NCI-H748 (cell line): ENCODE measurements at regions not wholly inside any gene's neighbourhood (a gene's known extent, or its start where the extent isn't known, plus 50 kb on each side); places are given as distances from the start of the nearest gene placed in this dataset.
A peak's percentile ranks its signal among the peaks of the same experiment; 100 is the strongest.
"Not testable (repeated sequence)": the region's sequence is repeated elsewhere in the genome, so short reads cannot be mapped to it uniquely, and the experiment has no call there.

Source experiments
- DNase-seq: peaks from one replicate; lab custom pipeline; 2025; ENCODE audit not compliant: unreplicated experiment; lab: John Stamatoyannopoulos, UW

DNA sequence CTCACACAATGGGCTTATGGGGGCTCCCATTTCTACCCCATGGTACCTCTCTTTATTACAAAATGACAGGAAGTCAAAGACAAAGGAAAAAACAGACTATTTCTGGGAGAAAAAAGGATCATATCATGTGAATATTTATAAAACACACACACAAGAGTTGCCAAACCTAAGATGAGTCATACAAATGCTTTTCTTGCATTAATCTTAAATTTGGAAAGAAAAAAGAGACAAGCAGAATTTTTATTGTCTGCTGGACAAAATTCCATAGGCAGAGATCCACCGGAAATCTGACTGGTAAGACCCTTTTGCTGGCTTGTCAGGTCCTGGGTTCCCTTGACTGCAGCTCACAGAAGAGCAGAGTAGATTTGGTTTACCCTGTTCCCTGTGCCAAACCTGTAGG lies 1732.3 kb upstream of the PIK3C3 start:
- DNase-seq: no peak

DNA sequence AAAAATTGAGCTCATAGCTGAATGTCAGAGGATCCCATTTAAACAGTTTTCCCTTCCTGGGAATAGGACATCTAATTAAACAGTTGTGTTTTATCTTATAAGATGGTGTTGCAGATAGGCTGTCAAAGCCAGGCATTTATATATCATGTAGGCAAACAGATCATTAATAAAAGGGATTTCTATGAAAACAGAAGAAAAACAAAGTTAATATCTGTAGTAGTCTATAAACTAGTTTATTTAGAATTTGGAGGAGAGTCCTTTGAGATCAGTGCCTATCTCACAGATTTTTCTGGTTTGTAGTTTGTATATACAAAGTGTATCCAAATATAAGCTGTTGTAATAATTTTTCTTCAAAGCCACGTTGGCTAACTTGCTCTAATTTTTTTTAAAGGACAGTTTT lies 1738.2 kb upstream of the PIK3C3 start:
- DNase-seq: no peak

DNA sequence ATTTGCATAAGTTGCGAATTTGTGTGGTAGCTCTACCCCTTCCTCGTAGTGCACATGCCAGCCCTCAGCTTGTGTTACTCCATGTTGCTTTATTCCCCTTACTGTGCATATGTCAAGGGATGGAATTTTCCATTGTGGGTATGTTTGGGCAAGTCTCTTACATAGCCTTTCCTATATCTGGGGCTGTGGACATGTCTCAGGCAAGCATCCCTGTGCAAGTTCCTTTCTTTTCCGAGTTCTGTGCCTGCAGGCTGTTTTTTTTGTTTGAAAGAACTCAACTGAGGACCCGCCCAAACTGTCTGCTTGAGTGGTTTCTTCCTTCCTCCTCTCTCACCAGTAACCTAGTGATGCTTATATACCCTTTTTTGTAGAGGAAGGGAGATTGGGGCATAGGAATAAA lies 1739.1 kb upstream of the PIK3C3 start:
- peak; percentile 37 for DNase-seq

DNA sequence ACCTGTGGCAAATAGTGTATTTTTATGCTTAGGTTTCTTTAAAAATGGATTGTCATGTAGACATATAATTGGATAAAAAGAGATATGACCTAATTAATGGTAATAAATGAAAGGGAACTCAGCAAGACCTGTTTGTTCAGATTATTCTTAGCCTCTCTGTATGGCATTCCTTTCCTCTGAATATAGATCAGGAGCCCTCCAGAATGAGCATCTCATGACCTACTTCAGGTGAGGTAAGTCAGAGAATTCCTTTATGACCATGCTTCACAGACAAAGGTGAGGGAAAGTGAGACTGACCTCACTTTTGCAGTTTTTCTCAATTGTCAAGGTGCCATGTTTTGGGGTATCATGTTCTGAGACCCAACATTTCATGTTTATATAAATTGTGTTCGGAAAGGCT lies 1744.3 kb upstream of the PIK3C3 start:
- DNase-seq: no peak

DNA sequence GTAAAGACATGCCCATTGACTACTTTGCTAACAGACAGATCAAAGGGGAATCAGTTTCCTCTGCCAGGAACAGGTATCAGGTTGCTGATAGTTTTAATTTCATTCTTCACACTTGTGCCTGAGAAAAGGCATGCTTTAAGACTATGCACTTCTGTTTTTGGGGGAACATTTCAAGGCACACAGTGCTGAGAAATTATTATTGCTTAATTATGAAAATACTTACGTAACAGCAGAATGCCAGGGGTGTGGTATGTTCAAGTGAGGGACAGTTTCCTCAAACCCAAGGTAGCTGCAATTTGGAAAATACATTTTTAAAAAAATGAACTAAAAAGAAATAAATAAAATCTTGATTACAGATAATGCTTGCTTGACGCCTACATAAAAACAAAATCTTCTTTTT lies 1746.1 kb upstream of the PIK3C3 start:
- no peak for DNase-seq

DNA sequence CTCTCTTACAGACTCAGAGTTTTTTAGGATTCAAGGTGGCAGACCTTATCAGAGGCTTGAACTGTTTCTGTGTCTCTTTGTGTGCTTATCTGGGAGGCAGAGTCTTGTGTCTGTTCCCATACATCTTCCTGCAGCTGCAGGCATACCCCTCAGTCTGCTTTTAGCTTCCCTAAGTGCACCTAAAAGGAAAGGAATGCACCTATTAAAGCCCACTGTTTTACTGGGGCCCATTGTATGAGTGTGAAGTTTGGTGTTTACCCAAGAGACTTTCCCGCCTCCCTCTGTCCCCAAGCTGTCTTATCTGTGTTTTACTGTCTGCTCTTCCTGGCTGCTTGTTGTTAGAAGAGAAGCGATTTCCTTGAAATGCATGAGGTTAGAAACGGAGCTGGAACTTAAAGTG lies 1757.3 kb upstream of the PIK3C3 start:
- no peak for DNase-seq

DNA sequence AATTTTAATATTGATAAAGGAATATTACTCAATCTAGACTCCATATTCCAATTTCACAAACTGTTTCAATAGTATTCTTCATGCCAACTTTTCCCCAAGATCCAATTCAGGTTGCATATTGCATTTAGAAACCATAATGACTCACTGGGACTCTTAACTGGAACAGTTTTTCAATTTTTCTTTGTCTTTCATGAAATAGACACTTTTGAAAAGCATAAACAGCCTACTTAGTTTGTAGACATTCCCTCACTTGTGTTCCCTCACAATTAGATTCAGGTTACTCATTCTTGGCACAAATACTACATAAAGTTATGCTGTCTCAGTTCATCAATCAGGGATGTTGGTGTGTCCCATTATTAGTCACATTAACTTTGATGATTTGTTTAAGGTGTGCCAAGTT lies 1768.4 kb upstream of the PIK3C3 start:
- no peak for DNase-seq

DNA sequence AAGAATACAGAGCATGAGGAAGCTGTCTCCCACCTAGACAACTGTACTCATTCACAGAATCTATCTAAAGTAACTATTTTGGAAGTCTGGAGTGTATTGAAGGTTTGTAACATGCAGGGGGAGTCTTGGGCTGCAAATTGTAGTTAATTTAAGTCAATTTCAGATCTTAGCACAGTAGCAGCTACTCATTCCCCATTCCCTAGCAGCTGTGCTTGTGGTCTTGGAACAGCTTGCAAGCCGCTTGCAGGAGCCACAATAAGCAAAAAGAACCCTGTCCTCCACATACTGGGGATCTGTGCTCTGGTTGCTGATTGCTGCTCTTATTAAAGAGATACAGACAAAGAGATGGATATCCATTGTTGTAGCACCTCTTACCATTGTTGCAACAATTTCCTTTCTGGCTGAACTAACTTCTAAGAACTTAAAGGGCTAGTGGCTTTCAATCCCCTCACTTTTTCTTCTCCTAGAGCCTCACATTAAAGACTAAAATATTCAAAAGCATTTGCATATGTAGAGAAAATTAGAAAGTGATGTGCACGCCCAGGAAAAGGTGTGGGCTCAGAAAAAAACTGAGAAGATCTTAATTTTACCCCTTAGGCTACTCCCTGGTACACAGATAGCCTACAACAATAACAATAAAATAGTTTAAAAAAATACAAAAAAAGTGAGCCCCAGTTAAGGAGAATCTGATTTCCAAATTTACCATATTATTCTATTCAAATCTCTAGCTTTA lies 1775.1 kb upstream of the PIK3C3 start:
- DNase-seq: peak; percentile 39

DNA sequence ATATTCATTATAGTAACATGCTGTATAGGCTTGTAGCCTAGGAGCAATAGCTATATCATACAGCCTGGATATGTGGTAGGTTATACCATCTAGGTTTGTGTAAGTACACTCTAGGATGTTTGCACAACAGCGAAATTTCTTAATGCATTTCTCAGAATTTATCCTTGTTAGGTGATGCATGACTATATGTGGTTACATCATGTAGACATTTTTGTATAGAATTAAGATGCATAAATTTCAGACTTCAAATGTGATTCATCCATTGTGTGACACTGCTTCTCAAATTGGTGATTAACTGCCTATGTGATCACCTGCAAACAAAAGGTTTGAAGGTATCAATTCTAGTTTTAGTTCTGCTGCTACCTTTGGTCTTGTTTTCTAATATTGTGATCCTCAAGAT lies 1787.0 kb upstream of the PIK3C3 start:
- DNase-seq: no peak

DNA sequence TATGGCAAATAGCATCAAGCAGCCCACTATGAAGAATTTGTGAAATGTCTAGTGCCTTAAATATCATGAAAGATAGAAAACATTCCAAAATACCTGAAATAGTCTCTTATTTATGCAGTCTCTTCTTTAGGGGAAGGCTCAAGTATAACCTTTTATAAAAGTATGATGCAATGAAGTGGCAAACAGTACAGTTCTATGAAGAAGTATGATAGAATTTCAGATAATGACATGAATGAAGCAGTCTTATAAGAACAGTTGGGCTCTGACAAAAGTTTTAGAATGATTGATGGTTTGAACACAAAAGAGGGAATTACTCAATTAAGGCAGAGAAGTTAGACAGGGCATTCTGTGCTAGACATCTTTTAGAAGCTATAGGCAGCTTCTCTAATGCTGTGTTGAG lies 1791.8 kb upstream of the PIK3C3 start:
- no peak for DNase-seq

DNA sequence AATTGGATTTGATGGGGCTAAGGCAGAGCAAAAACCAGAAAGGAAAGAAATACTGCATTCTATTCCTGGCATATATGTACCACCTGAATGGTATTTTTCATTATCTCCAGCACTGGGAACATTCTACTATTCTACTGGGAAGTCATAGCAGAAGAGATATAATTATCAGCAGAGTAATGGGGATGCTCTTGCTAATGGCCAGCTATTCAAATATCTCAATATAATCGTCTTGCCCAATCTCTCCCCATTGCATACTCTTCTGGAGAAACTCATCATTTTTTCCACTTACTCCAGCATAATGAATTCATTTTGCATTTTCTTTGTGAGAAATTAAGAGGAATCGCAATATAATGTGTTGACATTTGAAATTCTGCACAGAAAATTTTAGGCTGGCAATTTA lies 1794.7 kb upstream of the PIK3C3 start:
- peak; percentile 31 for DNase-seq

DNA sequence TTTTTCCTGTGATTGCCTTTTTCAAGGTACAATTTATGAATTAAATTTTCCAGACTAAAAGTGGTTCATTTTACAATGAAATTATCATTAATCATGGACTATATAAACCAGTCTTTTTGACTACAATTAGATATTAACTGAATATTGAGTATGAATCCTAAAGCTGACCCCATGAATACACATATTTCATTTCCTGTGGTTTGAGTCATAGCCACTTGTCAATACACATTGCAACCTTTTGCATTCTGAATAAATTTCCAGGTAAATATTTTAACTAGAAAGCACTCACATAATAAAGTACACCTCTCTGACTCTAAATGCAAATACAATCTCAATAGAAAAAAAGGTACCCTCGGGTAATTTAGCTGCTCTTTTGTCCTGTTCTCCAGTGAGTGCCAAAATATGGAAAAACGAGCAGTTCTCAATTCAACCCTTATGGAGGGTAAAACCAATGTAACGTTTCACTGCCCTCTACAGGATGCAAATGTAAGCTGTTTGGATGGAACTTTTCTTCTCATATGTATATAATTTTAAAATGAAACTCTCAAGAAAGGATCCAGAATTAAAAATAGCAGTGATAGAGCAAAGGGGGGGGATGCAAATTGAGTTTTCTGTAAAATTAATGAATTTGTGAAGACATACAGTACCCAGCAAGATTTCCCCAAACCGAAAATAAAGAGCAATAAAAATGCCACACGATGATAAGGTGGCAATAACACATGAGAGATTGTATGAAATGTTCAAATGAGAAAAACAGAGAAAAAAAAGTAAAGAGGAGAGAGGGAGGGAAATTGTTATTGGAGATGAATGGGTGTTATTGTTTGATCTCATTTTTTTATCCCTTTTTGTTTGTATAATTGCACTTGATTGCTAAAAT lies 1795.7 kb upstream of the PIK3C3 start:
- DNase-seq: peak; percentile 95

DNA sequence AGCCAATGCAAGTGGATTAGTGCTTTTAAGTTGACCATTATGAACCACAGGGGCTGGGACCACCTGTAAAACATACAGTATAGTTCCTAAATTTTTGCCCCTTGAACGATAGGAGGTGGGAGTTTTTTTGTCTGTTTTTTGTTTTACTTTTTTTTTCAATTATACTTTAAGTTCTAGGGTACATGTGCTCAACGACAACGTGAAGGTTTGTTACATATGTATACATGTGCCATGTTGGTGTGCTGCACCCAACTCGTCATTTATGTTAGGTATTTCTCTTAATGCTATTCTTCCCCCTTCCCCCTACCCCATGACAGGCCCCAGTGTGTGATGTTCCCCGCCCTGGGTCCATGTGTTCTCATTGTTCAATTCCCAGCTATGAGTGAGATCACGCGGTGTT lies 1797.9 kb upstream of the PIK3C3 start:
- no peak for DNase-seq

DNA sequence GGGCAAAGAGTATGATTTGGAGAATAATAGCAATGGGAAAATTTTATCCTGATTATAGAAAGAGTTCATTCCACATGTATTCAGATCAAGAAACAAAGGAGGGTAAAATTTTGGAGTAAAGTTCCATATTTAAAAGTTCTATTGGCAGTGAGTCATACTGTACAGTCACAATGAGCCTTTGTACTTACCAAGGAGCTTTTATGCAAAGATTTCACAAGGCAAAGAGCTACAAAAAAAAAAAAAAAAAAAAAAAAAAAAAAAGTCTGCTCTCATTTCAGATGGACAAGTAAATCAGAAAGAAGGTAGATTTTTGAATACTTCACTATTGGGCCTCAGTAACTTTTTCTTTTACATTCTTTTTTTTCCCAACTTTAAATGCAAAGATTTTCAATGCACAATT lies 1802.2 kb upstream of the PIK3C3 start:
- DNase-seq: no peak

DNA sequence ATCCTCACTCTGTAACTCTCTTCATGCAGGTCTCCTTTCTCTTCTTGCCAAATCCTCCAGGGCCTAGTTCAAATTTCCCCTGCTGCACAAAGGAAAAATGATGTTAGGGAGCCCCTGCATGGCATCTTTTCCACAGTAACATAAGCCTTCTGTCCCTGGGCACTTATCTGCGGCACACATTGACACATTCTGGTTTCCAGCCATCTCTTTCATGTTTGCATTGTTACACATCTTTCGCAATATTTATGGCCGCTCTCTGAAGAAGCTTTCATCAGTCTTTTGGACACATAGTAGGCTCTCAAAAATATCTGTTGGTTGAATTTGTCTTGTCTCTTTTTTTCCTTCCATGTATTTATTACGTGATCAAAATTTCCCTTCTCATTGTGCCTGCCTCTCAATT lies 1806.1 kb upstream of the PIK3C3 start:
- DNase-seq: peak; percentile 29

DNA sequence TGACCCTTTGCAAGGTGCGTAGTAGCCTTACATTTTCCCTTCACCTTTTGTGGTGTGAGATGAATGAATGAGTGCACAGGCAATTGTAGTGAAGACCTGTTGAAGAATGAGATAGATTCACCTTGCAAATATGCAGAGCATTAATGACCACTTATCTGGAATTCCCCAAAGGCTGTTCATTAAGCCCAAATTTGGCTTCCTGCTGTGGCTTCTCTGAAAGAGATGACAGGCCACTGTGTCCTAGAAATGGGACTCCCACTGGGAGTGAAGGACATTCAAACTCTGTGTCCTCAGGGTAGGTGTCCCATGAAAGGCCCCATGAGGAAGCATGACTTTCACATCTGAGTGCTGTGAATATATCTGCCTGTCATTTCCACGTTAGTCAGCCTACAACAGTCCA lies 1821.8 kb upstream of the PIK3C3 start:
- no peak for DNase-seq

DNA sequence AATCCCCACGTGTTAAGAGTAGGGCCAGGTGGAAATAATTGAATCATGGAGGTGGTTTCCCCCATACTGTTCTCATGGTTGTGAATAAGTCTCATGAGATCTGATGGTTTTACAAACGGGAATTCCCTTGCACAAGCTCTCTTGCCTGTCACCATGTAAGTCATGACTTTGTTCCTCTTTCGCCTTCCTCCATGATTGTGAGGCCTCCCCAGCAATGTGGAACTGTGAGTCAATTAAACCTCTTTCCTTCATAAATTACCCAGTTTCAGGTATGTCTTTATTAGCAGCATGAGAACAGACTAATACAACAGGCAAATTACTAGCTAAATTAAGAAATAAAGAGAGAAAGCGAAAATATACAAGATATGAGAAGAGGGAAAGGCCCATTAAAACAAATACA lies 1822.6 kb upstream of the PIK3C3 start:
- DNase-seq: not testable (repeated sequence)

DNA sequence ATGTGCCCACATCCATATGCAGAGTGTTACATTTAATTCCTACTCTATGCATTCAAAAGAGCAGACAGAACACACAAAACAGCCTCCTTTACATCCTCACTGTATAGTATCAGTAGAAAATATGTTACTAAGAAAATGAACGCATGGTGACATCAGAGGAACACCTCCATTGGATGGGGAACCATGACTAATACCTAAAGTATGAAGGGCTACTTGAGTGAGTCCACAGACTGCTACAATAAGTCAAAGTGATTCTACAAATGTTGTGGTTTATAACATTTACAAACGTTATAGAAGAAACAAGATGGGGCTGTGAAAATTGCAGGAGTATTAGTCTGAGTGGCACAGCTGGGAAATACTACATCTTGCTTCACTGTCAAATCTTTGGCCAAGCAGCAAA lies 1830.9 kb upstream of the PIK3C3 start:
- DNase-seq: no peak

DNA sequence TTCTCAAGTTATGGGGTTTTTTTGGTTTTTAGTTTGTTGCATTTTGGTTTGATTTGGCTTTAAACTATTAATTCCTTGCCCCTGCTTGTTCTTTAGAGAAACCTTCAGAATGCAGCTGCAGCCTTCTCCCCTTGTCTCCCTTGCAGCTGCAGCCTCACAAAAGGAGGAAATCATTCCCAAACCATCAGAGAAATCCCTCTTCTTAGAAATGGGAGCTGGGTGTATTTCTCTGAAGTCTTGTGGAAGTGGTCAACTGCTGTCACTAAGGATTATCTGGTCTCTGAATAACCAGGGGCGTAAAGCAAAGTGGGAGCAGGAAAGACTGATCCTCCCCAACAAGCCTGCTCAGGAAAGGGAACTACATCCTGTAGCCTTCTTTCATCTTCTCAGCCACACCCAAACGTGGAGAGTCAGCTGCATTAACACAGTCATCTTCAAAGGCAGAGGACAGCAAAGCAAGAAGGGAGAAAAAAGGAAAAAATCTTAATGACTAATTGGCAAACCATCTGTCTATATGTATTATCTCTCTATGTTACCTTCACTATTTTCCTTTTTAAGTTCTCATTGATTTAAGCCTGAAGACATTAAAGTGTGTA lies 1834.1 kb upstream of the PIK3C3 start:
- no peak for DNase-seq

DNA sequence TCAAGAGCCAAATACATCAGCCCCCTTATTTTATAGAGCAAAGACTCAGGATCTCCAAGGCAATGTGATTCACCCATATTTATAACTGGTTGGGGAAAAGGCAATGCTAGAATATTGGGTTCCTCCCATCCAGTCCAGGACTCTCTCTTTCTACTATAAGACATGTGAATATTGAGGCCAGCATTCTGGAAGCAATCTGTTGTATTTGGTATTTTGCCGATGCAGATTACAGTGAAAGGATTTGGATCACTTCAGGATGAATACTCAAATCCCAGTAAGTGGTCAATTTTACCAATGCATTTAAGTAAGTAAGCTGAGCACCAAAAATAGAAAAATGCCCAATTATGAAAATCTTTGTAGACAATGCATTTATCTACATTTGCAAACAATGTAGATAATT lies 1834.7 kb upstream of the PIK3C3 start:
- DNase-seq: no peak

DNA sequence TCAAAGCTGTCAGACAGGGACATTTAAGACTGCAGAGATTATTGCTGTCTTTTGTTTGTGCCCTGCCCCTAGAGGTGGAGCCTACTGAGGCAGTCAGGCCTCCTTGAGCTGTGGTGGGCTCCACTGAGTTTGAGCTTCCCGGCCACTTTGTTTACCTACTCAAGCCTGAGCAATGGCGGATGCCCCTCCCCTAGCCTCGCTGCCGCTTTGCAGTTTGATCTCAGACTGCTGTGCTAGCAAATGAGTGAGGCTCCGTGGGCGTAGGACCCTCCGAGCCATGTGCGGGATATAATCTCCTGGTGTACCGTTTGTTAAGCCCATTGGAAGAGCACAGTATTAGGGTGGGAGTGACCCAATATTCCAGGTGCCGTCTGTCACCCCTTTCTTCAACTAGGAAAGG lies 1835.5 kb upstream of the PIK3C3 start:
- not testable (repeated sequence) for DNase-seq

DNA sequence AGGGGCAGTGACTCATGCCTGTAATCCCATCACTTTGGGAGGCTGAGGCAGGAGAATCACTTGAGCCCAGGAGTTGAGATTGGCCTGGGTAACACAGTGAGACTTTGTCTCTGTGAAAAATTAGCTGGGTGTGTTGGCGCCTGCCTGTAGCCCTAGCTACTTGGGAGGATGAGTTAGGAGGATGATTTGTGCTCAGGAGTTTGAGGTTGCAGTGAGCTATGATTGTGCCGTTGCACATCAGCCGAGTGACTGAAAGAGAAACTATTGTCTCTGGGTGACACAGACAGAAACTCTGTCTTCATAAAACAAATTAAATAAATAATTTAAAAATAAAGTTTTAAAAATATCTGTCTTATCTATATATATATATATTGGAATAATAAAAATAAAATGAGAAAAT lies 1844.6 kb upstream of the PIK3C3 start:
- no peak for DNase-seq
